Endodermal cell (in vitro differentiated cells): ENCODE measurements at regions not wholly inside any gene's neighbourhood (a gene's known extent, or its start where the extent isn't known, plus 50 kb on each side); places are given as distances from the start of the nearest gene placed in this dataset.

Experiments
- DNase-seq: peaks from one replicate; pipeline ENCODE4 v3.0.0-alpha.2; 2017
- H3K27ac ChIP-seq: 2 replicates; pipeline ENCODE4 v1.5.1; 2013; ENCODE audit warnings: mild to moderate bottlenecking, low read depth, low read length, moderate library complexity
- H3K27me3 ChIP-seq: 2 replicates; pipeline ENCODE4 v1.6.1; 2013; ENCODE audit warnings: mild to moderate bottlenecking, low read length, moderate library complexity; ENCODE audit not compliant: insufficient read depth, control insufficient read depth, poor library complexity, severe bottlenecking
- H3K36me3 ChIP-seq: 2 replicates; pipeline ENCODE4 v1.7.0; 2013; ENCODE audit warnings: mild to moderate bottlenecking, low read length, moderate library complexity; ENCODE audit not compliant: control insufficient read depth, insufficient read depth
- H3K4me1 ChIP-seq: one replicate; pipeline ENCODE4 v1.7.0; 2013; ENCODE audit warnings: low read length; ENCODE audit not compliant: control insufficient read depth, insufficient read depth
- H3K4me3 ChIP-seq: 2 replicates; pipeline ENCODE4 v1.5.1; 2013; ENCODE audit warnings: mild to moderate bottlenecking, low read length, moderate library complexity
- H3K9ac ChIP-seq: 2 replicates; pipeline ENCODE4 v1.6.1; 2013; ENCODE audit warnings: mild to moderate bottlenecking, low read length, moderate library complexity; ENCODE audit not compliant: poor library complexity, severe bottlenecking; ENCODE audit errors: extremely low read depth
- H3K9me3 ChIP-seq: 2 replicates; pipeline ENCODE4 v1.6.1; 2013; ENCODE audit warnings: mild to moderate bottlenecking, low read length, moderate library complexity; ENCODE audit not compliant: control insufficient read depth
- H3K27ac Mint-ChIP-seq: 2 replicates; pipeline ENCODE4 v1.8.0; 2020; ENCODE audit warnings: mixed read lengths
- H3K27me3 Mint-ChIP-seq: 2 replicates; pipeline ENCODE4 v1.8.0; 2021; ENCODE audit warnings: mild to moderate bottlenecking, mixed read lengths; ENCODE audit not compliant: insufficient read depth
- H3K36me3 Mint-ChIP-seq: 2 replicates; pipeline ENCODE4 v1.8.0; 2020; ENCODE audit warnings: low read depth, mixed read lengths
- H3K4me1 Mint-ChIP-seq: 2 replicates; pipeline ENCODE4 v1.8.0; 2020; ENCODE audit warnings: mixed read lengths
- H3K4me3 Mint-ChIP-seq: 2 replicates; pipeline ENCODE4 v1.8.0; 2020; ENCODE audit warnings: mild to moderate bottlenecking, moderate library complexity, mixed read lengths
- H3K9me3 Mint-ChIP-seq: 2 replicates; pipeline ENCODE4 v1.8.0; 2020; ENCODE audit warnings: mild to moderate bottlenecking, mixed read lengths
- CTCF ChIP-seq: fragments of 200-600 bp; sonication (generic); conservative IDR thresholded peaks from 2 replicates; pipeline ENCODE4 v1.5.0; 2021; ENCODE audit warnings: antibody characterized with exemption, mild to moderate bottlenecking
- WGBS, 2 experiments: methylation state at CpG; one replicate each; pipeline versions ENCODE4 v1.1.5 to v1.1.7; 2013; ENCODE audit warnings: missing lambda C conversion rate in 2 of 2, mixed read lengths in 1 of 2; ENCODE audit not compliant: insufficient coverage in 1 of 2, insufficient read length in 1 of 2; 5-methylcytosine and 5-hydroxymethylcytosine counted together

DNA sequence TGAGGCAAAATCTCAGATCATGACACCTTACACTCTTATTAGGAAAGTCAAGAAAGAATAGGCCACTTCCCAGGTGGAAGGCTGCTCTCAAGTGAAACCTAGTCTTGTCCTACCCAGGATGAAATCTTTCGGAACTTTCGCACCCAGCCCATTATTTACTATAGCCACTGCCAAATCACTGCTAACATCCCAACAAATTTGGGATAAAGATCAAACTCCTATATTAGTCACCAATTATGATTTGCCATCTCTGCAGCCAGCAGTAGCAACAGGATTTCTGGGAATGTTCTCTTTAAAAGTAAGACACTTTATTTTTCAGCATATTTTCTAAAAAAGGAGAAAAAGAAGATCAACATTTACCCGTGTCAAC is 224.6 kb downstream of the GAS1 start:
- Mint-ChIP-seq H3K36me3 (no peaks in the 10 kb centered on the region), H3K4me1 (peaks cover 7% of the 10 kb centered on the region), H3K4me3 (no peak overlapping the region), H3K9me3 (no peaks in the 10 kb centered on the region), H3K27ac (no peak overlapping the region), H3K27me3 (no peaks in the 10 kb centered on the region)
- WGBS, 2 experiments = 92% methylated on average over 3 of the region's 3 CpGs; no CpG with 5 or more reads in 1 of the 2 experiments
- Histone ChIP-seq H3K27me3 (no peaks in the 10 kb centered on the region), H3K4me3 (no peak overlapping the region), H3K4me1 (no peaks in the 10 kb centered on the region), H3K9me3 (no peaks in the 10 kb centered on the region), H3K27ac (no peak overlapping the region), H3K36me3 (no peaks in the 10 kb centered on the region), H3K9ac (no peak overlapping the region)
- no peak for DNase-seq
- TF ChIP-seq CTCF = no peak

GRCh38 chr9:86721843-86722705 is 225.2 kb downstream of the GAS1 start:
- no peak overlapping the region for H3K27ac ChIP-seq
- no peaks in the 10 kb centered on the region for H3K4me1 ChIP-seq
- H3K9me3 ChIP-seq = no peaks in the 10 kb centered on the region
- Mint-ChIP-seq H3K4me1 (peaks cover 7% of the 10 kb centered on the region), H3K27ac (no peak overlapping the region), H3K4me3 (no peak overlapping the region), H3K9me3 (no peaks in the 10 kb centered on the region), H3K36me3 (no peaks in the 10 kb centered on the region), H3K27me3 (no peaks in the 10 kb centered on the region)
- TF ChIP-seq CTCF = no peak
- DNase-seq = no peak
- H3K4me3 ChIP-seq = no peak overlapping the region
- no peaks in the 10 kb centered on the region for H3K27me3 ChIP-seq
- no peaks in the 10 kb centered on the region for H3K36me3 ChIP-seq
- WGBS, 2 experiments = 22 to 52% methylated on average over 2 to 5 of the region's 5 CpGs
- H3K9ac ChIP-seq = no peak overlapping the region

GRCh38 chr9:86721226-86721781 is 226.0 kb downstream of the GAS1 start:
- no peak overlapping the region for H3K4me3 ChIP-seq
- no peak for TF ChIP-seq CTCF
- DNase-seq = peak; percentile 62
- no peak overlapping the region for H3K9ac ChIP-seq
- WGBS, 2 experiments = 58 to 60% methylated on average over 3 to 5 of the region's 5 CpGs
- Mint-ChIP-seq H3K4me1 (peaks cover 7% of the 10 kb centered on the region), H3K27ac (no peak overlapping the region), H3K9me3 (no peaks in the 10 kb centered on the region), H3K36me3 (no peaks in the 10 kb centered on the region), H3K4me3 (no peak overlapping the region), H3K27me3 (peaks cover 1% of the 10 kb centered on the region)
- no peaks in the 10 kb centered on the region for H3K36me3 ChIP-seq
- no peaks in the 10 kb centered on the region for H3K9me3 ChIP-seq
- no peak overlapping the region for H3K27ac ChIP-seq
- H3K27me3 ChIP-seq = no peaks in the 10 kb centered on the region
- H3K4me1 ChIP-seq = no peaks in the 10 kb centered on the region
